ENCODE measurements at regions not wholly inside any gene's neighbourhood (a gene's known extent, or its start where the extent isn't known, plus 50 kb on each side); places are given as distances from the start of the nearest gene placed in this dataset.

DNA sequence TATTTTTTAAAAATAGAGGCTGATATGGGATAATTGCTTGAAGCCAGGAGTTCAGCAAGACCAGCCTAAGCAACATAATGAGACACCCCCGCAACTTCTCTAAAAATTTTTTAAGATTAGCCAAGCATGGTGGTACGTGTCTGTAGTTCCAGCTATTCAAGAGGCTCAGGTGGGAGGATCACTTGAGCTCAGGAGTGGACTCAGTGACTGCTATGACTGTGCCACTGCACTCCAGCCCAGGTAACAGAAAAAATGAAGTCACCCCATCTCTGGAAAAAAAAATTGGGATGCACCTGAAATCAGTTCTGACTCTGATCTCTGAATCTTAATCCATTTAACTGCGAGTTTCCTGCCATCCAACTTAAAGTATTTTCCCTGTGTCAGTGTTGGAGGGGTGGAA, 124.2 kb downstream of the MRPS6 start:
- no peaks in the 10 kb centered on the region for H3F3A ChIP-seq (ENCODE audit: insufficient read depth, low read length)
- no peaks in the 10 kb centered on the region for H4K20me1 ChIP-seq (ENCODE audit: insufficient read depth, low read length)
- no peaks in the 10 kb centered on the region for H3K79me2 ChIP-seq (ENCODE audit: low read length)
- no peak for TF ChIP-seq EZH2phosphoT487 (IDR thresholded peaks at IDR 0.05; ENCODE audit: low read length)
- TF ChIP-seq CTCF (IDR thresholded peaks at IDR 0.05; ENCODE audit: low read length) = no peak
- TF ChIP-seq EZH2 (optimal IDR thresholded peaks at IDR 0.05; ENCODE audit: low read depth, low read length) = no peak
- H3K4me2 ChIP-seq (ENCODE audit: low read depth, low read length) = no peak overlapping the region
- DNase-seq = no peak
- no peak overlapping the region for H2AFZ ChIP-seq (ENCODE audit: low read length)
- H3K36me3 ChIP-seq (replicated peaks; ENCODE audit: insufficient read depth, low read length) = no peaks in the 10 kb centered on the region
- no peaks in the 10 kb centered on the region for H3K27me3 ChIP-seq (replicated peaks; ENCODE audit: insufficient read depth, low read length)
- no peaks in the 10 kb centered on the region for H3K4me1 ChIP-seq (ENCODE audit: low read length)
- H3K9ac ChIP-seq (ENCODE audit: low read length) = no peak overlapping the region
- no peak overlapping the region for H3K27ac ChIP-seq (ENCODE audit: low read length)
- no peaks in the 10 kb centered on the region for H3K9me3 ChIP-seq (replicated peaks; ENCODE audit: insufficient read depth, low read length)
- H3K9me2 ChIP-seq (replicated peaks; ENCODE audit: insufficient read depth, low read length) = no peaks in the 10 kb centered on the region
- no peak overlapping the region for H3K4me3 ChIP-seq (ENCODE audit: low read length)

- H3K79me2 ChIP-seq (ENCODE audit: low read length) = no peaks in the 10 kb centered on the region
- no peak overlapping the region for H2AFZ ChIP-seq (ENCODE audit: low read length)
- no peaks in the 10 kb centered on the region for H3K36me3 ChIP-seq (replicated peaks; ENCODE audit: insufficient read depth, low read length)
- no peak for DNase-seq
- no peaks in the 10 kb centered on the region for H3K4me1 ChIP-seq (ENCODE audit: low read length)
- H3K4me2 ChIP-seq (ENCODE audit: low read depth, low read length) = no peak overlapping the region
- no peaks in the 10 kb centered on the region for H3K9me2 ChIP-seq (replicated peaks; ENCODE audit: insufficient read depth, low read length)
- no peak overlapping the region for H3K9ac ChIP-seq (ENCODE audit: low read length)
- no peaks in the 10 kb centered on the region for H3K9me3 ChIP-seq (replicated peaks; ENCODE audit: insufficient read depth, low read length)
- no peaks in the 10 kb centered on the region for H3K27me3 ChIP-seq (replicated peaks; ENCODE audit: insufficient read depth, low read length)
- TF ChIP-seq EZH2 (optimal IDR thresholded peaks at IDR 0.05; ENCODE audit: low read depth, low read length) (no peak), CTCF (IDR thresholded peaks at IDR 0.05; ENCODE audit: low read length) (no peak), EZH2phosphoT487 (IDR thresholded peaks at IDR 0.05; ENCODE audit: low read length) (no peak)
- H3F3A ChIP-seq (ENCODE audit: insufficient read depth, low read length) = no peaks in the 10 kb centered on the region
- no peaks in the 10 kb centered on the region for H4K20me1 ChIP-seq (ENCODE audit: insufficient read depth, low read length)
- no peak overlapping the region for H3K27ac ChIP-seq (ENCODE audit: low read length)
- H3K4me3 ChIP-seq (ENCODE audit: low read length) = no peak overlapping the region
Observed at GRCh38 chr21:34198231-34199120, 125.1 kb downstream of the MRPS6 start.

DNA sequence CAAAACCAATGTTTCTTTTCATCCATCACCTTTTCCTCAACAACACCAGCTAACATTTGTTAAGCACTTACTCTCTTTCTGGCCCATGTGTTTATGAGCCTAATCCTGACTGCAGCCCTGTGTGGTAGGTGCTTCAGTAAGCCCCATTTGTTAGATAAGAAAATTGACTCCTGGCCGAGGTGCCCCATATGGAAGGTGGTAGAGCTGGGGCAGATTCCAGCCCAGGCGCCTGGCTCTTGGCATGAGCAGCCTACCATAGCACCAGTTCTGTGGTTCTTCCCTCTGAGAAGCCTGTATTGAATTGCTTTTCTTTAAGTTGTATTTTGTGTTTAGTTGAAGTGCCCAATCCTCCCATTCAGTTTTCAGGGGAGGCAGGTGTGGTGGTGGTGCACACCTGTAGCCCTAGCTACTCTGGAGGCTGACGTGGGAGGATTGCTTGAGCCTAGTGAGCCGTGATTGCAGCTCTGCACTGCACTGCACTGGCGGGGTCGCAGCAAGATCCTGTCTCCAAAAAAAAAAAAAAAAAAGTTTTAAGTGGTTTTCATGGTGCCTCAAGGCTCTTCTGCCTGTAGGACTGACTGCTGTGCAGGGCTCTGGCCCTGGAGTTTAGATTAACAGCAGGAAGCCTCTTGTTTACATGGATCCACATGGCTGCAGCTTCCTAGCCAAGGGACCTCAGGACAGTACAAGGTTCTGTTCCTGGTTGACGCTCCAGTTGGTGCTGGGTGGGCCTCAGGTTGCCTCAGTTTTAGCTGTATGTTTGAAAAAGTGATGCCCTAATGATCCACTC, 125.9 kb downstream of the MRPS6 start:
- Histone ChIP-seq H3K9ac (ENCODE audit: low read length) (no peak overlapping the region), H3K27ac (ENCODE audit: low read length) (no peak overlapping the region), H3K79me2 (ENCODE audit: low read length) (no peaks in the 10 kb centered on the region), H3K27me3 (replicated peaks; ENCODE audit: insufficient read depth, low read length) (no peaks in the 10 kb centered on the region), H3K4me2 (ENCODE audit: low read depth, low read length) (no peak overlapping the region), H3K36me3 (replicated peaks; ENCODE audit: insufficient read depth, low read length) (no peaks in the 10 kb centered on the region), H3K9me2 (replicated peaks; ENCODE audit: insufficient read depth, low read length) (no peaks in the 10 kb centered on the region), H3F3A (ENCODE audit: insufficient read depth, low read length) (no peaks in the 10 kb centered on the region), H4K20me1 (ENCODE audit: insufficient read depth, low read length) (no peaks in the 10 kb centered on the region), H3K4me1 (ENCODE audit: low read length) (no peaks in the 10 kb centered on the region), H3K4me3 (ENCODE audit: low read length) (no peak overlapping the region), H3K9me3 (replicated peaks; ENCODE audit: insufficient read depth, low read length) (no peaks in the 10 kb centered on the region), H2AFZ (ENCODE audit: low read length) (no peak overlapping the region)
- TF ChIP-seq CTCF (IDR thresholded peaks at IDR 0.05; ENCODE audit: low read length) (no peak), EZH2 (optimal IDR thresholded peaks at IDR 0.05; ENCODE audit: low read depth, low read length) (no peak), EZH2phosphoT487 (IDR thresholded peaks at IDR 0.05; ENCODE audit: low read length) (no peak)
- no peak for DNase-seq
